Cardiac muscle cell (in vitro differentiated cells and primary cell): ENCODE measurements at regions not wholly inside any gene's neighbourhood (a gene's known extent, or its start where the extent isn't known, plus 50 kb on each side); places are given as distances from the start of the nearest gene placed in this dataset.

Experiments
- DNase-seq, 2 donors: peaks; one replicate each; pipeline versions ENCODE4 v3.0.0 to v3.0.0-alpha.2; 2010 to 2017; ENCODE audit warnings: low read depth in 1 of 2, low spot score in 1 of 2
- H3K27ac ChIP-seq: fragments of 200-600 bp; sonication (generic); 2 replicates; pipeline ENCODE4 v1.5.1; 2016
- H3K27me3 ChIP-seq: fragments of 200-600 bp; sonication (generic); 2 replicates; pipeline ENCODE4 v1.6.0; 2016; ENCODE audit warnings: control low read depth
- H3K36me3 ChIP-seq: fragments of 200-600 bp; sonication (generic); 2 replicates; pipeline ENCODE4 v1.5.1; 2016; ENCODE audit warnings: control low read depth
- H3K4me1 ChIP-seq: fragments of 200-600 bp; sonication (generic); 2 replicates; pipeline ENCODE4 v1.8.1; 2017; ENCODE audit warnings: low read depth, mild to moderate bottlenecking, mixed run types
- H3K4me3 ChIP-seq: fragments of 200-600 bp; sonication (generic); 2 replicates; pipeline ENCODE4 v1.5.1; 2016; ENCODE audit warnings: mild to moderate bottlenecking
- H3K9me3 ChIP-seq: fragments of 200-600 bp; sonication (generic); 2 replicates; pipeline ENCODE4 v1.5.1; 2017; ENCODE audit warnings: low read depth, mild to moderate bottlenecking, control low read depth
- TF ChIP-seq, protein P1 (sequence below): IDR thresholded peaks from 2 replicates; pipeline ENCODE4 v1.5.1; 2012; ENCODE audit warnings: low read depth, mild to moderate bottlenecking, low read length

DNA sequence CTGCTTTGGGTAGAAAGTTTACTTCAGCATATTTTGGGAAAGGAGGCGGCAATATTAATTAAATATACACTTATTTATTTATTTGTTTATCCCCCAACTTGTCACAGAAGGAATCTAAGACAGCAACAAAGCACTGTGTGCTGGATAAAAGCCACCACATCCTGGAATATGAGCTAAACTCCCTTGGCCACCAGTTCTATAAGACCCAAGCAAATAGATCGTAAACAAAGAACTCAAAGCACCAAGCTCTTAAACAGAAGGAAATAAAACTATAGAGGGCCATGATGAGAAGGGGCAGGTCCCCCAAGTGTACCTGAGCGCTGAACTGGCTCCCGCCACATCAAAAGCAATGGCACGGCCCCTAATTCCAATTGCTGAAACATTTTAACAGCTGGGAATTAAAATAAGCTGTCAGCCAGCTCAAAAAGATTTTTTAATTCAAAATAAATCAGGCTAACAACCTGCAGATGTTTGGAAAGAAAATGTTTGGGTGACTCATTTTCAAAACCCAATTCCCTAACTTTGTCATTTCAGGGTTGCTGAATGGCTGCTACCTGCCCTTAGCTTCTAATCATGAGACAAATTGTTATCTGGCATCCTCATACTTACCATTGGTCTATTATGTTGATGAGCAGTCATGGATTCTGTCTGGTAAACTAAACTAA is 127.1 kb downstream of the SLC30A10 start:
- no peak overlapping the region for H3K27ac ChIP-seq
- H3K27me3 ChIP-seq = no peaks in the 10 kb centered on the region
- DNase-seq = no peak
- TF ChIP-seq, protein P1, sequence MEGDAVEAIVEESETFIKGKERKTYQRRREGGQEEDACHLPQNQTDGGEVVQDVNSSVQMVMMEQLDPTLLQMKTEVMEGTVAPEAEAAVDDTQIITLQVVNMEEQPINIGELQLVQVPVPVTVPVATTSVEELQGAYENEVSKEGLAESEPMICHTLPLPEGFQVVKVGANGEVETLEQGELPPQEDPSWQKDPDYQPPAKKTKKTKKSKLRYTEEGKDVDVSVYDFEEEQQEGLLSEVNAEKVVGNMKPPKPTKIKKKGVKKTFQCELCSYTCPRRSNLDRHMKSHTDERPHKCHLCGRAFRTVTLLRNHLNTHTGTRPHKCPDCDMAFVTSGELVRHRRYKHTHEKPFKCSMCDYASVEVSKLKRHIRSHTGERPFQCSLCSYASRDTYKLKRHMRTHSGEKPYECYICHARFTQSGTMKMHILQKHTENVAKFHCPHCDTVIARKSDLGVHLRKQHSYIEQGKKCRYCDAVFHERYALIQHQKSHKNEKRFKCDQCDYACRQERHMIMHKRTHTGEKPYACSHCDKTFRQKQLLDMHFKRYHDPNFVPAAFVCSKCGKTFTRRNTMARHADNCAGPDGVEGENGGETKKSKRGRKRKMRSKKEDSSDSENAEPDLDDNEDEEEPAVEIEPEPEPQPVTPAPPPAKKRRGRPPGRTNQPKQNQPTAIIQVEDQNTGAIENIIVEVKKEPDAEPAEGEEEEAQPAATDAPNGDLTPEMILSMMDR = no peak
- no peaks in the 10 kb centered on the region for H3K36me3 ChIP-seq
- H3K4me1 ChIP-seq = peaks cover 4% of the 10 kb centered on the region
- no peaks in the 10 kb centered on the region for H3K9me3 ChIP-seq
- H3K4me3 ChIP-seq = no peak overlapping the region

DNA sequence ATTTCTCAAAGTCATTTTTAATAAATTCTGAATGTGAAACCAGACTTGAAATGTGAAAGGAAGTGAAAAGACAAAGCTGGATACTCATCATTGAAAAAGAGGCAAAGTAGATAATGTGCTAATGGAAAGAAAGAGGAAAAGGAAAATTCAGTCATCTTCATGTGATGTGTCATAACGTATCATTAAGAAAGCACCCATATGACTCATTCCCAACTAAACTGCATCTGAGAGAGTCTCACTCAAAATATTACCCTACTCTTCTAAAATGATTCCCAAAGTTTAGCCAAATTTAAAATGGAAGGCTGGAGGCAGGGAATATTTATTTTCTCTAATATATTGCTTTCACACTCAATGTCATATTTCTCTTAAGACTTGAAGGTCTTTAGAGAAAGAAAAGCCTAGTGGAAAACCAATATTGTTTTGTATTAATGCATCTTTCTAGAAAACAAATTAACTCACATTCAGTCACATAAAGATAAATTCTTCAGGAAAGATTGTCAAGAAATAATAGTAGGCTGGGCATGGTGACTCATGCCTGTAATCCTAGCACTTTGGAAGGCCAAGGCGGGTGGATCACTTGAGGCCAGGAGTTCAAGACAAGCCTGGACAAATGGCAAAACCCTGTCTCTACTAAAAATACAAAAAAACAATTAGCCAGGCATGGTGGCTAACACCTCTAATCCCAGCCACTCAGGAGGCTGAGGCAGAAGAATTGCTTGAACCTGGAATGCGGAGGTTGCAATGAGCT is 129.9 kb downstream of the SLC30A10 start:
- TF ChIP-seq, protein P1 = no peak

DNA sequence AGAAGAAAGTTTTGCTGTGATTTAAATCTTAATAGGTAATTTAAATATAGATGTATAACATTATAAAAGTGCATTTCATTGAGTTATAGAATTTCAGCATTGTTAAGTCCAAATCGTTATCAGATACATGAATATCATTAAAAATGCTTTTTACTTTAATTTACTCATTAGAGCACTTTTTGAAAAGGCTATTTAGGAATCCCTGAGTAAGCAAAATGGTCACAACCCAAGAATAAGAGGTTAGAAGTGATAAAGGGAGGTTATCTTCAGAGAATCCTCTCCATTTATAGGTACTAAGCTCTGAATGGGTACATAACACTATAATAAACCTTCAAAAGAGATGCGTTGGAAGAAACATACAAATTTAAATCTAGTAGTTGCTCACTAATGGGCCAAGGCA is 130.7 kb downstream of the SLC30A10 start:
- Histone ChIP-seq H3K4me1 (peaks cover 27% of the 10 kb centered on the region), H3K27me3 (no peaks in the 10 kb centered on the region), H3K9me3 (no peaks in the 10 kb centered on the region), H3K36me3 (no peaks in the 10 kb centered on the region), H3K4me3 (no peak overlapping the region), H3K27ac (no peak overlapping the region)
- TF ChIP-seq, protein P1 = no peak
- no peak for DNase-seq

More for the DNA sequence above, 129.9 kb downstream of the SLC30A10 start:
- Histone ChIP-seq H3K4me3 (no peak overlapping the region), H3K27me3 (no peaks in the 10 kb centered on the region), H3K36me3 (no peaks in the 10 kb centered on the region), H3K4me1 (peaks cover 19% of the 10 kb centered on the region), H3K9me3 (no peaks in the 10 kb centered on the region), H3K27ac (no peak overlapping the region)
- peak in 1 of 2 donors; percentile 53 for DNase-seq

GRCh38 chr1:219797009-219797408 is 131.3 kb downstream of the SLC30A10 start:
- Histone ChIP-seq H3K4me3 (no peak overlapping the region), H3K27me3 (no peaks in the 10 kb centered on the region), H3K4me1 (peaks cover 34% of the 10 kb centered on the region), H3K9me3 (no peaks in the 10 kb centered on the region), H3K27ac (no peak overlapping the region), H3K36me3 (no peaks in the 10 kb centered on the region)
- TF ChIP-seq, protein P1 = no peak
- DNase-seq = no peak

GRCh38 chr1:219795363-219795917 is 132.9 kb downstream of the SLC30A10 start:
- peak overlapping the region; percentile 87 for H3K27ac ChIP-seq
- no peak overlapping the region for H3K4me3 ChIP-seq
- TF ChIP-seq, protein P1 = no peak
- H3K27me3 ChIP-seq = no peaks in the 10 kb centered on the region
- H3K4me1 ChIP-seq = peaks cover 50% of the 10 kb centered on the region
- H3K9me3 ChIP-seq = no peaks in the 10 kb centered on the region
- no peaks in the 10 kb centered on the region for H3K36me3 ChIP-seq
- peak in 1 of 2 donors; percentile 31 for DNase-seq
